Epithelial cell of proximal tubule (primary cell): ENCODE measurements at regions not wholly inside any gene's neighbourhood (a gene's known extent, or its start where the extent isn't known, plus 50 kb on each side); places are given as distances from the start of the nearest gene placed in this dataset.

Source experiments
- DNase-seq: peaks from one replicate; pipeline ENCODE4 v3.0.0-alpha.2; 2011; ENCODE audit warnings: low read depth
- H3K4me3 ChIP-seq: 2 replicates; pipeline ENCODE4 v1.5.1; 2011; ENCODE audit warnings: low read depth, mild to moderate bottlenecking, low read length
- TF ChIP-seq, protein P1 (sequence below): conservative IDR thresholded peaks from 2 replicates; pipeline ENCODE4 v1.5.1; 2012; ENCODE audit warnings: low read depth, mild to moderate bottlenecking, low read length

- H3K4me3 ChIP-seq = no peak overlapping the region
- TF ChIP-seq, protein P1, sequence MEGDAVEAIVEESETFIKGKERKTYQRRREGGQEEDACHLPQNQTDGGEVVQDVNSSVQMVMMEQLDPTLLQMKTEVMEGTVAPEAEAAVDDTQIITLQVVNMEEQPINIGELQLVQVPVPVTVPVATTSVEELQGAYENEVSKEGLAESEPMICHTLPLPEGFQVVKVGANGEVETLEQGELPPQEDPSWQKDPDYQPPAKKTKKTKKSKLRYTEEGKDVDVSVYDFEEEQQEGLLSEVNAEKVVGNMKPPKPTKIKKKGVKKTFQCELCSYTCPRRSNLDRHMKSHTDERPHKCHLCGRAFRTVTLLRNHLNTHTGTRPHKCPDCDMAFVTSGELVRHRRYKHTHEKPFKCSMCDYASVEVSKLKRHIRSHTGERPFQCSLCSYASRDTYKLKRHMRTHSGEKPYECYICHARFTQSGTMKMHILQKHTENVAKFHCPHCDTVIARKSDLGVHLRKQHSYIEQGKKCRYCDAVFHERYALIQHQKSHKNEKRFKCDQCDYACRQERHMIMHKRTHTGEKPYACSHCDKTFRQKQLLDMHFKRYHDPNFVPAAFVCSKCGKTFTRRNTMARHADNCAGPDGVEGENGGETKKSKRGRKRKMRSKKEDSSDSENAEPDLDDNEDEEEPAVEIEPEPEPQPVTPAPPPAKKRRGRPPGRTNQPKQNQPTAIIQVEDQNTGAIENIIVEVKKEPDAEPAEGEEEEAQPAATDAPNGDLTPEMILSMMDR = no peak
- no peak for DNase-seq
Observed at GRCh38 chr5:107269678-107270077, 401.1 kb downstream of the EFNA5 start.

- TF ChIP-seq, protein P1 = no peak
- no peak for DNase-seq
- H3K4me3 ChIP-seq = no peak overlapping the region
Observed at GRCh38 chr5:107269256-107269655, 401.5 kb downstream of the EFNA5 start.

DNA sequence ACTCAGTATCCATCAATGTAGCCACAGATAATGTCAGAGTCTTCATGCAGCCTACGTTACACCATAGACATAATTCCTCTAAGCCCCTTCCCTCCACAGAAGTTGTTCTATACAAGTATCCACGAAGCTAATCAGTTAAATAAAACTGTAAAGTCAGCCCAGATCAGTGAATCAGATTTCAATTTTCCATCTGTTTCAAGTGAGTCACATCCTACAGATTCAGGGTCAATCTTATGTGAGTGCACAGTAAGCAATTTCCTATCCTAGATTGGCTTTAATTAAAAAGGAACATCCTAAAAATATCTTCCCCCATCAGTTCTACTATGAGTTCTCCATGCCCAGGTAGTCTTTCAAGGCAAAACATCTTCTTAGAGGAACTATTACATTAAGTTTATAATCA is 402.5 kb downstream of the EFNA5 start:
- DNase-seq = no peak
- TF ChIP-seq, protein P1 = no peak
- H3K4me3 ChIP-seq = no peak overlapping the region

- no peak for DNase-seq
- TF ChIP-seq, protein P1 = no peak
- no peak overlapping the region for H3K4me3 ChIP-seq
Observed at GRCh38 chr5:107266100-107266499, 404.6 kb downstream of the EFNA5 start.

- DNase-seq = no peak
- TF ChIP-seq, protein P1 = no peak
- no peak overlapping the region for H3K4me3 ChIP-seq
Observed at GRCh38 chr5:107265193-107265592, 405.5 kb downstream of the EFNA5 start.

DNA sequence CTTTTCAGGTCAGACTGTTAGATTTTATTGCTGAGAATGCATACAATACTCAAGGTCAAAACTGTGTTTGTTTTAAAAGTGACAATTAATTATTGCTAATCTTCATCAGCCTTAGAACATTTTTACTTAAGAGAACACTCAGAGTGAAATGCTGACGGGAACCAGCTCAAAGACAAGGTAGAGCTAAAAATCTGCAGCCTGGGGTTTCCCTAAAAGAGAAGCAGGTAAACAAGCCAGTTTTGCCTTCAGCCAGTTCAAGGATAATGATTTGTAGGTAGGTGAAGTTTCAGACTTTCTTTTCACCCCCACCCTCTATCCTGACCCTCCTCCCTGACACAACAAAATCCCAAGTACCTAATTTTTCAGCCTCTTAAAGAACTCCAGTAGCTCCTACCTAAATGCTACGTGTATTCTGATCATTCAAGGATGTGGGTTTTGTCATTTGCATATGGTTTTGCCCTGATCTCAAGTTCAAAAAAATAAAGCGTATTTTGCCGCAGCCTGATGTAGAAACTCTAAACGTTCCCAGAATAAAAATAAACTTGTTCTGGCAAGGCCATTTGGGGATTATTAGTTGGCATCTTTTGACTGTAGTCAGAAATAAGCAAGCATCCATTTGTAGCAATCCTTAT is 407.2 kb downstream of the EFNA5 start:
- TF ChIP-seq, protein P1 = no peak
- H3K4me3 ChIP-seq = no peak overlapping the region
- DNase-seq = no peak

GRCh38 chr5:107257885-107258520 is 412.7 kb downstream of the EFNA5 start:
- no peak overlapping the region for H3K4me3 ChIP-seq
- no peak for DNase-seq
- TF ChIP-seq, protein P1 = no peak
